ENCODE measurements at regions not wholly inside any gene's neighbourhood (a gene's known extent, or its start where the extent isn't known, plus 50 kb on each side); places are given as distances from the start of the nearest gene placed in this dataset.
"Not testable (repeated sequence)": the region's sequence is repeated elsewhere in the genome, so short reads cannot be mapped to it uniquely, and the experiment has no call there.

DNA sequence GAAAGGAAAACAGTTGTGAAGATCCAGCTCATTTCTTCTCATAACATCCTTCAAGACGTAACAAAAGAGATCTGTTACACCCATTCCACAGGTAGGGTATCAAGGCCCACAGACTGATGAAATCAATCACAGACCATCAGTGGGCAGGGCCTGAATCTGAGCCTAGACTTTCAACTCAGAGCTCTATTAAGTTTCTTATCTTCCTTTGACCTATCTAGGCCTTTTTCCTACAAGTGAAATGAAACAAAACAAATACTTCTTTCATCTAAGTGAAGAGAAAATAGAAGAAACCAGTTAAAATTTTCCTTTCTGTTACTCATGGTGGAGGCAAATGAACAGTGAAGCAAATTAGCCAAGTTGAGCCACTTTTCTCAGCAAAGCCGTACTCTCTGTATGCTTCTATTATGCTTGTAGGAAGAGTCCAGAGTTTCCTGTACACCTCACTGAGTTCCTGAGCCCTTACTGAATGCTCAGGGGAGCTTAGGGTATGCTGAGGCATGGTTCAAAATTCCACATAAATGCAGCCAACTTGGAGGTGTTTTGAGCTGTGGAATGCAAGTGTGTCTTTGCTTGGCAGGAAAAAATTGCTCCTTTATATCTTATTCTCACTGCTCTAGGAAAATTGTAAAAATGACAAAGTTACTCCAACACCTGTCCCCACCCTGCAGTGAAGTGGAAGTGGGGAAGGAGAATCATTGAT, 91.9 kb downstream of the FEM1C start:
- POLR2A ChIA-PET (ENCODE audit: low non-redundant PET), result no interaction called here
- no peak for TF ChIP-seq EZH2 (IDR thresholded peaks at IDR 0.05; ENCODE audit: borderline replicate concordance, low read depth, low read length, poor library complexity, severe bottlenecking)
- TF ChIP-seq, protein P1, sequence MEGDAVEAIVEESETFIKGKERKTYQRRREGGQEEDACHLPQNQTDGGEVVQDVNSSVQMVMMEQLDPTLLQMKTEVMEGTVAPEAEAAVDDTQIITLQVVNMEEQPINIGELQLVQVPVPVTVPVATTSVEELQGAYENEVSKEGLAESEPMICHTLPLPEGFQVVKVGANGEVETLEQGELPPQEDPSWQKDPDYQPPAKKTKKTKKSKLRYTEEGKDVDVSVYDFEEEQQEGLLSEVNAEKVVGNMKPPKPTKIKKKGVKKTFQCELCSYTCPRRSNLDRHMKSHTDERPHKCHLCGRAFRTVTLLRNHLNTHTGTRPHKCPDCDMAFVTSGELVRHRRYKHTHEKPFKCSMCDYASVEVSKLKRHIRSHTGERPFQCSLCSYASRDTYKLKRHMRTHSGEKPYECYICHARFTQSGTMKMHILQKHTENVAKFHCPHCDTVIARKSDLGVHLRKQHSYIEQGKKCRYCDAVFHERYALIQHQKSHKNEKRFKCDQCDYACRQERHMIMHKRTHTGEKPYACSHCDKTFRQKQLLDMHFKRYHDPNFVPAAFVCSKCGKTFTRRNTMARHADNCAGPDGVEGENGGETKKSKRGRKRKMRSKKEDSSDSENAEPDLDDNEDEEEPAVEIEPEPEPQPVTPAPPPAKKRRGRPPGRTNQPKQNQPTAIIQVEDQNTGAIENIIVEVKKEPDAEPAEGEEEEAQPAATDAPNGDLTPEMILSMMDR (conservative IDR thresholded peaks at IDR 0.05; ENCODE audit: low read depth, low read length), result no peak
- CTCF ChIA-PET, result no interaction called here
- intact Hi-C loops (cut with micrococcal nuclease; ENCODE audit: unreplicated experiment), result no loop called here
- no peak overlapping the region for H3K4me3 ChIP-seq (ENCODE audit: low read depth, low read length, poor library complexity, severe bottlenecking)
- BruUV-seq (replicated peaks), result no TSS peak
- no peaks in the 10 kb centered on the region for H3K36me3 ChIP-seq (ENCODE audit: insufficient read depth, low read length, poor library complexity, severe bottlenecking)
- H3K9me3 ChIP-seq (ENCODE audit: low read depth, low read length, poor library complexity, severe bottlenecking), result no peaks in the 10 kb centered on the region
- no peaks in the 10 kb centered on the region for H3K4me1 ChIP-seq (ENCODE audit: insufficient read depth, low read length, poor library complexity, severe bottlenecking)
- H3K27ac ChIP-seq (ENCODE audit: low read depth, low read length, poor library complexity, severe bottlenecking), result no peak overlapping the region
- no peak for DNase-seq (ENCODE audit: low spot score)
- H3K27me3 ChIP-seq (replicated peaks; ENCODE audit: insufficient read depth, low read depth, low read length, poor library complexity), result no peaks in the 10 kb centered on the region

DNA sequence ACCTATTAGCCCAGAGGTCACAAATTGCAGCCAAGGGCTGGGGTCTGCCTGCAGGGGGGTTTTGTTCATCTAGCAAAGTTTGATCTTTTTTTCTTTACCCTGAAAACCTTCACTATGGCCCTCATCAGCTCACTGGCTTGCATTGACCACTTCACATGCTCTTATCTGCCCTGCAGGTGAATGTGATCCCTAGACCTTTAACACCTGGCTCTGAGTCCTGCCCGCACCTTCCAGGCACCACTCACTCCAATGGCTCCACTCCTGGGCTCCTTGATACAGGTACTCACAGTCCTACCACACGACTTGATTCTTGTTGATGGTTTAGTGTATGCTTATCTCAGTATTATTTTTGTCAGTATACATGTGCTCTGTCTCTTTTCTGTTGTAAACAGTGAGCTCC, 92.5 kb downstream of the FEM1C start:
- Histone ChIP-seq H3K4me1 (ENCODE audit: insufficient read depth, low read length, poor library complexity, severe bottlenecking) (no peaks in the 10 kb centered on the region), H3K9me3 (ENCODE audit: low read depth, low read length, poor library complexity, severe bottlenecking) (no peaks in the 10 kb centered on the region), H3K4me3 (ENCODE audit: low read depth, low read length, poor library complexity, severe bottlenecking) (no peak overlapping the region), H3K27me3 (replicated peaks; ENCODE audit: insufficient read depth, low read depth, low read length, poor library complexity) (no peaks in the 10 kb centered on the region), H3K36me3 (ENCODE audit: insufficient read depth, low read length, poor library complexity, severe bottlenecking) (no peaks in the 10 kb centered on the region), H3K27ac (ENCODE audit: low read depth, low read length, poor library complexity, severe bottlenecking) (no peak overlapping the region)
- DNase-seq (ENCODE audit: low spot score), result no peak
- POLR2A ChIA-PET (ENCODE audit: low non-redundant PET), result no interaction called here
- TF ChIP-seq, protein P1 (conservative IDR thresholded peaks at IDR 0.05; ENCODE audit: low read depth, low read length), result no peak
- no peak for TF ChIP-seq EZH2 (IDR thresholded peaks at IDR 0.05; ENCODE audit: borderline replicate concordance, low read depth, low read length, poor library complexity, severe bottlenecking)
- intact Hi-C loops (cut with micrococcal nuclease; ENCODE audit: unreplicated experiment), result no loop called here
- CTCF ChIA-PET, result no interaction called here
- no TSS peak for BruUV-seq (replicated peaks)

DNA sequence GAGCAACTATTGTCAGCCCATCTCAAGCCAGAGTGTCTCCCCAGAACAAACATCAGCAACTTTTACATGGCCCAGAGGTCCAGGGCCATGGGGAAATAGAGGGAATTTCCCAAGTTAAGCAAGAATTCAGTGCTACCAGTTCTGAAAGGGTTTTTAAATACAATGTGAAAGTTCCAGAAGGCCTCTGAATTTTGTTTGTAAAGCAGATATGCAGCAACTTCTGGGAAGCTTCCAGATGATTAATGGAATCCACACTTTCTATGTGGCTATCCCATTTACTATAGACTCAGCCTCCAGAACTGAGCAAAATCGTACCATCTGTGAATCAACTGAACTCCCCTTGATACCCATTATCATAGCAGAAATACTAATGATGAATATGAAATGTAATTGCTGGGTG, 93.8 kb downstream of the FEM1C start:
- CTCF ChIA-PET, result no interaction called here
- Histone ChIP-seq H3K4me3 (ENCODE audit: low read depth, low read length, poor library complexity, severe bottlenecking) (no peak overlapping the region), H3K27ac (ENCODE audit: low read depth, low read length, poor library complexity, severe bottlenecking) (no peak overlapping the region), H3K4me1 (ENCODE audit: insufficient read depth, low read length, poor library complexity, severe bottlenecking) (no peaks in the 10 kb centered on the region), H3K9me3 (ENCODE audit: low read depth, low read length, poor library complexity, severe bottlenecking) (no peaks in the 10 kb centered on the region), H3K36me3 (ENCODE audit: insufficient read depth, low read length, poor library complexity, severe bottlenecking) (no peaks in the 10 kb centered on the region), H3K27me3 (replicated peaks; ENCODE audit: insufficient read depth, low read depth, low read length, poor library complexity) (no peaks in the 10 kb centered on the region)
- intact Hi-C loops (cut with micrococcal nuclease; ENCODE audit: unreplicated experiment), result no loop called here
- no peak for DNase-seq (ENCODE audit: low spot score)
- no peak for TF ChIP-seq EZH2 (IDR thresholded peaks at IDR 0.05; ENCODE audit: borderline replicate concordance, low read depth, low read length, poor library complexity, severe bottlenecking)
- TF ChIP-seq, protein P1 (conservative IDR thresholded peaks at IDR 0.05; ENCODE audit: low read depth, low read length), result no peak
- BruUV-seq (replicated peaks), result no TSS peak
- POLR2A ChIA-PET (ENCODE audit: low non-redundant PET), result no interaction called here

DNA sequence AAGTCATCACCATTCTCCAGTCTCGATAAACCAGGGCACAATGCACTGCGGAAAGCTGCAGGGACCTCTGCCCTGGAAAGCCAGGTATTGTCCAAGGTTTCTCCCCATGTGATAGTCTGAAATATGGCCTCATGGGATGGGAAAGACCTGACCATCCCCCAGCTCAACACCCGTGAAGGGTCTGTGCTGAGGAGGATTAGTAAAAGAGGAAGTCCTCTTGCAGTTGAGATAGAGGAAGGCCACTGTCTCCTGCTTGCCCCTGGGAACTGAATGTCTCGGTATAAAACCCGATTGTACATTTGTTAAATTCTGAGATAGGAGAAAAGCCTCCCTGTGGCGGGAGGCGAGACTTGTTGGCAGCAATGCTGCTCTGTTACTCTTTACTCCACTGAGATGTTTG, 95.9 kb downstream of the FEM1C start:
- CTCF ChIA-PET; H3K36me3 ChIP-seq (ENCODE audit: insufficient read depth, low read length, poor library complexity, severe bottlenecking); H3K4me1 ChIP-seq (ENCODE audit: insufficient read depth, low read length, poor library complexity, severe bottlenecking); H3K9me3 ChIP-seq (ENCODE audit: low read depth, low read length, poor library complexity, severe bottlenecking); DNase-seq (ENCODE audit: low spot score); BruUV-seq (replicated peaks); intact Hi-C loops (cut with micrococcal nuclease; ENCODE audit: unreplicated experiment); POLR2A ChIA-PET (ENCODE audit: low non-redundant PET); H3K27me3 ChIP-seq (replicated peaks; ENCODE audit: insufficient read depth, low read depth, low read length, poor library complexity); H3K27ac ChIP-seq (ENCODE audit: low read depth, low read length, poor library complexity, severe bottlenecking); H3K4me3 ChIP-seq (ENCODE audit: low read depth, low read length, poor library complexity, severe bottlenecking): not testable (repeated sequence)
